GM12874 (cell line): ENCODE measurements at regions not wholly inside any gene's neighbourhood (a gene's known extent, or its start where the extent isn't known, plus 50 kb on each side); places are given as distances from the start of the nearest gene placed in this dataset.

Experiments
- CTCF ChIP-seq: IDR thresholded peaks from 2 replicates; pipeline ENCODE4 v1.5.1; 2011; ENCODE audit warnings: low read depth, mild to moderate bottlenecking, control low read depth, low read length, moderate library complexity; ENCODE audit not compliant: insufficient read depth

GRCh38 chr9:79013715-79014610, 557.8 kb upstream of the TLE4 start:
- no peak for TF ChIP-seq CTCF

GRCh38 chr9:79014929-79015699, 556.7 kb upstream of the TLE4 start:
- no peak for TF ChIP-seq CTCF

- no peak for TF ChIP-seq CTCF
These were observed 555.8 kb upstream of the TLE4 start for GRCh38 chr9:79015951-79016350.

GRCh38 chr9:79020276-79020675, 551.5 kb upstream of the TLE4 start:
- no peak for TF ChIP-seq CTCF

- no peak for TF ChIP-seq CTCF
These were observed 550.7 kb upstream of the TLE4 start for GRCh38 chr9:79021084-79021483.

GRCh38 chr9:79023134-79023580, 548.6 kb upstream of the TLE4 start:
- TF ChIP-seq CTCF = no peak

GRCh38 chr9:79026316-79026715, 545.4 kb upstream of the TLE4 start:
- no peak for TF ChIP-seq CTCF
